SK-N-SH (cell line): ENCODE measurements at regions not wholly inside any gene's neighbourhood (a gene's known extent, or its start where the extent isn't known, plus 50 kb on each side); places are given as distances from the start of the nearest gene placed in this dataset.

Source experiments
- CTCF ChIA-PET: fragments of 300-600, 350-600 bp; formaldehyde crosslinking; extraction: SDS; loops from one replicate; lab custom pipeline; 2021; lab: Yijun Ruan, JAX
- POLR2A ChIA-PET: fragments of 350-600 bp; sonication (Branson Sonifier 250); formaldehyde crosslinking; extraction: SDS; loops from one replicate; lab custom pipeline; 2020; ENCODE audit warnings: antibody characterized with exemption, inconsistent platforms; lab: Yijun Ruan, JAX
- DNase-seq: peaks from one replicate; pipeline ENCODE4 v3.0.0; 2012
- H2AFZ ChIP-seq: fragments of 200-600 bp; sonication (generic); 2 replicates; pipeline ENCODE4 v1.8.1; 2016; ENCODE audit warnings: antibody characterized with exemption, mild to moderate bottlenecking, low read depth
- H3F3A ChIP-seq: fragments of 200-600 bp; sonication (generic); replicated peaks from 2 replicates; pipeline ENCODE3; 2016; ENCODE audit warnings: antibody characterized with exemption, mild to moderate bottlenecking; ENCODE audit not compliant: insufficient read depth
- H3K27ac ChIP-seq, 2 experiments: fragments of 200-500 bp in 1 of 2; fragments of 200-600 bp in 1 of 2; sonication (Bioruptor generic) in 1 of 2; sonication (generic), shearing (Covaris generic) in 1 of 2; 2 replicates each; pipeline versions ENCODE4 v1.5.1 to v1.6.1; 2014 to 2016; ENCODE audit warnings: low read depth in 2 of 2, inconsistent platforms in 1 of 2, low read length in 1 of 2, mild to moderate bottlenecking in 1 of 2, mixed read lengths in 1 of 2
- H3K27me3 ChIP-seq: fragments of 200-600 bp; sonication (generic), shearing (Covaris generic); 2 replicates; pipeline ENCODE4 v1.6.1; 2016; ENCODE audit warnings: mixed run types; ENCODE audit not compliant: insufficient read depth
- H3K36me3 ChIP-seq, 2 experiments: fragments of 200-500 bp in 1 of 2; fragments of 200-600 bp in 1 of 2; sonication (Bioruptor generic) in 1 of 2; sonication (generic) in 1 of 2; replicated peaks in 1 of 2; 2 replicates each; pipeline versions ENCODE3 to v1.5.1; 2014 to 2016; ENCODE audit warnings: low read length in 1 of 2, mild to moderate bottlenecking in 1 of 2; ENCODE audit not compliant: insufficient read depth in 2 of 2, control insufficient read depth in 1 of 2
- H3K4me1 ChIP-seq, 2 experiments: fragments of 200-500 bp in 1 of 2; fragments of 200-600 bp in 1 of 2; sonication (Bioruptor generic) in 1 of 2; sonication (generic), shearing (Covaris generic) in 1 of 2; 2 replicates each; pipeline versions ENCODE4 v1.5.1 to v1.6.1; 2014 to 2016; ENCODE audit warnings: low read depth in 1 of 2, low read length in 1 of 2, mixed run types in 1 of 2; ENCODE audit not compliant: insufficient read depth in 2 of 2, control insufficient read depth in 1 of 2
- H3K4me2 ChIP-seq: fragments of 200-600 bp; sonication (generic), shearing (Covaris generic); 2 replicates; pipeline ENCODE4 v1.6.1; 2017; ENCODE audit warnings: mixed run types
- H3K4me3 ChIP-seq, 2 experiments: fragments of 200-500 bp in 1 of 2; fragments of 200-600 bp in 1 of 2; sonication (Bioruptor generic) in 1 of 2; sonication (generic), shearing (Covaris generic) in 1 of 2; 2 replicates each; pipeline versions ENCODE4 v1.5.1 to v1.8.1; 2014 to 2016; ENCODE audit warnings: low read depth in 2 of 2, inconsistent platforms in 1 of 2, low read length in 1 of 2, mild to moderate bottlenecking in 1 of 2, mixed read lengths in 1 of 2, moderate library complexity in 1 of 2
- H3K79me2 ChIP-seq: fragments of 200-600 bp; sonication (generic); 2 replicates; pipeline ENCODE4 v1.8.1; 2017; ENCODE audit warnings: mild to moderate bottlenecking; ENCODE audit not compliant: insufficient read depth
- H3K9ac ChIP-seq: fragments of 200-600 bp; sonication (generic); 2 replicates; pipeline ENCODE4 v1.6.1; 2017; ENCODE audit warnings: mixed run types
- H3K9me2 ChIP-seq: fragments of 200-600 bp; sonication (generic); 2 replicates; pipeline ENCODE4 v1.6.1; 2017; ENCODE audit warnings: mixed run types
- H3K9me3 ChIP-seq: fragments of 200-600 bp; sonication (generic); 2 replicates; pipeline ENCODE4 v1.6.1; 2017; ENCODE audit warnings: mixed run types, mild to moderate bottlenecking, moderate library complexity
- H4K20me1 ChIP-seq: fragments of 200-600 bp; sonication (generic); 2 replicates; pipeline ENCODE4 v1.6.1; 2017; ENCODE audit warnings: mild to moderate bottlenecking, mixed run types; ENCODE audit not compliant: insufficient read depth
- CHD2 ChIP-seq: fragments of 150-350 bp; IDR thresholded peaks from 2 replicates; pipeline ENCODE4 v1.6.1; 2018; ENCODE audit warnings: low read length; ENCODE audit not compliant: partially characterized antibody
- CTCF ChIP-seq: fragments of 200-600 bp; sonication (generic); IDR thresholded peaks from 2 replicates; pipeline ENCODE4 v1.6.1; 2017; ENCODE audit warnings: antibody characterized with exemption, mild to moderate bottlenecking, moderate library complexity
- EP300 ChIP-seq, 2 experiments: IDR thresholded peaks; 2 replicates each; pipeline versions ENCODE4 v1.4.0 to v1.6.1; 2012; ENCODE audit warnings: borderline replicate concordance in 1 of 2, low read depth in 1 of 2, low read length in 1 of 2
- EZH2phosphoT487 ChIP-seq: fragments of 200-600 bp; sonication (generic); IDR thresholded peaks from 2 replicates; pipeline ENCODE4 v1.6.1; 2017; ENCODE audit warnings: low read depth, mixed run types, mild to moderate bottlenecking, antibody characterized with exemption, moderate library complexity, borderline replicate concordance
- GATA2 ChIP-seq: sonication (generic); formaldehyde crosslinking; IDR thresholded peaks from 2 replicates; pipeline ENCODE4 v1.5.0; 2020; ENCODE audit warnings: mild to moderate bottlenecking, missing genetic modification reagents
- JUND ChIP-seq: IDR thresholded peaks from 2 replicates; pipeline ENCODE4 v1.4.0; 2012
- MXI1 ChIP-seq: IDR thresholded peaks from 2 replicates; pipeline ENCODE4 v1.6.1; 2012; ENCODE audit warnings: mild to moderate bottlenecking, low read depth, low read length, improper control_type of control experiment
- NFIC ChIP-seq: IDR thresholded peaks from 2 replicates; pipeline ENCODE4 v1.4.0; 2012; ENCODE audit warnings: borderline replicate concordance
- NRF1 ChIP-seq: IDR thresholded peaks from 2 replicates; pipeline ENCODE4 v1.6.1; 2012; ENCODE audit warnings: low read depth, mild to moderate bottlenecking, low read length
- RAD21 ChIP-seq: IDR thresholded peaks from 2 replicates; pipeline ENCODE4 v1.6.1; 2012; ENCODE audit warnings: mild to moderate bottlenecking, low read length
- RCOR1 ChIP-seq: fragments of 150-350 bp; IDR thresholded peaks from 2 replicates; pipeline ENCODE4 v1.6.1; 2017; ENCODE audit warnings: antibody characterized with exemption, low read length
- SIN3A ChIP-seq: IDR thresholded peaks from 2 replicates; pipeline ENCODE4 v1.6.1; 2012; ENCODE audit warnings: low read depth, mild to moderate bottlenecking, low read length, moderate library complexity, borderline replicate concordance
- SMC3 ChIP-seq: IDR thresholded peaks from 2 replicates; pipeline ENCODE4 v1.6.1; 2012; ENCODE audit warnings: low read depth, low read length, improper control_type of control experiment
- TCF12 ChIP-seq: IDR thresholded peaks from 2 replicates; pipeline ENCODE4 v1.4.0; 2012
- USF2 ChIP-seq: fragments of 150-350 bp; IDR thresholded peaks from 2 replicates; pipeline ENCODE4 v1.6.1; 2017; ENCODE audit warnings: antibody characterized with exemption, low read length, low read depth, borderline replicate concordance
- YY1 ChIP-seq: IDR thresholded peaks from 2 replicates; pipeline ENCODE4 v1.4.0; 2012; ENCODE audit warnings: low read depth, mild to moderate bottlenecking
- WGBS: methylation state at CpG from one replicate; pipeline ENCODE4 v1.1.6; 2017; ENCODE audit warnings: low lambda C conversion rate; 5-methylcytosine and 5-hydroxymethylcytosine counted together
- TF ChIP-seq, protein P1 (sequence below): IDR thresholded peaks from 2 replicates; pipeline ENCODE4 v1.6.1; 2012; ENCODE audit warnings: mild to moderate bottlenecking, low read depth, low read length, moderate library complexity

GRCh38 chr20:40244286-40244685 lies 444.8 kb downstream of the MAFB start:
- Histone ChIP-seq H3F3A (no peaks in the 10 kb centered on the region), H3K27ac (no peak overlapping the region), H3K4me3 (no peak overlapping the region), H3K9me2 (no peaks in the 10 kb centered on the region), H3K9me3 (no peaks in the 10 kb centered on the region), H3K79me2 (no peaks in the 10 kb centered on the region), H2AFZ (no peak overlapping the region), H3K9ac (no peak overlapping the region), H4K20me1 (no peaks in the 10 kb centered on the region), H3K4me1 (peaks cover 0 to 18% of the 10 kb centered on the region in 2 experiments; a peak in 2 of 4 replicates), H3K36me3 (no peaks in the 10 kb centered on the region), H3K27me3 (no peaks in the 10 kb centered on the region), H3K4me2 (no peak overlapping the region)
- ChIA-PET POLR2A (no interaction called here), CTCF (no interaction called here)
- no peak for DNase-seq
- TF ChIP-seq, protein P1, sequence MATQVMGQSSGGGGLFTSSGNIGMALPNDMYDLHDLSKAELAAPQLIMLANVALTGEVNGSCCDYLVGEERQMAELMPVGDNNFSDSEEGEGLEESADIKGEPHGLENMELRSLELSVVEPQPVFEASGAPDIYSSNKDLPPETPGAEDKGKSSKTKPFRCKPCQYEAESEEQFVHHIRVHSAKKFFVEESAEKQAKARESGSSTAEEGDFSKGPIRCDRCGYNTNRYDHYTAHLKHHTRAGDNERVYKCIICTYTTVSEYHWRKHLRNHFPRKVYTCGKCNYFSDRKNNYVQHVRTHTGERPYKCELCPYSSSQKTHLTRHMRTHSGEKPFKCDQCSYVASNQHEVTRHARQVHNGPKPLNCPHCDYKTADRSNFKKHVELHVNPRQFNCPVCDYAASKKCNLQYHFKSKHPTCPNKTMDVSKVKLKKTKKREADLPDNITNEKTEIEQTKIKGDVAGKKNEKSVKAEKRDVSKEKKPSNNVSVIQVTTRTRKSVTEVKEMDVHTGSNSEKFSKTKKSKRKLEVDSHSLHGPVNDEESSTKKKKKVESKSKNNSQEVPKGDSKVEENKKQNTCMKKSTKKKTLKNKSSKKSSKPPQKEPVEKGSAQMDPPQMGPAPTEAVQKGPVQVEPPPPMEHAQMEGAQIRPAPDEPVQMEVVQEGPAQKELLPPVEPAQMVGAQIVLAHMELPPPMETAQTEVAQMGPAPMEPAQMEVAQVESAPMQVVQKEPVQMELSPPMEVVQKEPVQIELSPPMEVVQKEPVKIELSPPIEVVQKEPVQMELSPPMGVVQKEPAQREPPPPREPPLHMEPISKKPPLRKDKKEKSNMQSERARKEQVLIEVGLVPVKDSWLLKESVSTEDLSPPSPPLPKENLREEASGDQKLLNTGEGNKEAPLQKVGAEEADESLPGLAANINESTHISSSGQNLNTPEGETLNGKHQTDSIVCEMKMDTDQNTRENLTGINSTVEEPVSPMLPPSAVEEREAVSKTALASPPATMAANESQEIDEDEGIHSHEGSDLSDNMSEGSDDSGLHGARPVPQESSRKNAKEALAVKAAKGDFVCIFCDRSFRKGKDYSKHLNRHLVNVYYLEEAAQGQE, result no peak
- TF ChIP-seq CTCF (no peak), SMC3 (no peak), RAD21 (no peak), EZH2phosphoT487 (no peak), TCF12 (no peak), NFIC (no peak), NRF1 (no peak)
- 41% methylated on average over 4 of the region's 4 CpGs for WGBS

DNA sequence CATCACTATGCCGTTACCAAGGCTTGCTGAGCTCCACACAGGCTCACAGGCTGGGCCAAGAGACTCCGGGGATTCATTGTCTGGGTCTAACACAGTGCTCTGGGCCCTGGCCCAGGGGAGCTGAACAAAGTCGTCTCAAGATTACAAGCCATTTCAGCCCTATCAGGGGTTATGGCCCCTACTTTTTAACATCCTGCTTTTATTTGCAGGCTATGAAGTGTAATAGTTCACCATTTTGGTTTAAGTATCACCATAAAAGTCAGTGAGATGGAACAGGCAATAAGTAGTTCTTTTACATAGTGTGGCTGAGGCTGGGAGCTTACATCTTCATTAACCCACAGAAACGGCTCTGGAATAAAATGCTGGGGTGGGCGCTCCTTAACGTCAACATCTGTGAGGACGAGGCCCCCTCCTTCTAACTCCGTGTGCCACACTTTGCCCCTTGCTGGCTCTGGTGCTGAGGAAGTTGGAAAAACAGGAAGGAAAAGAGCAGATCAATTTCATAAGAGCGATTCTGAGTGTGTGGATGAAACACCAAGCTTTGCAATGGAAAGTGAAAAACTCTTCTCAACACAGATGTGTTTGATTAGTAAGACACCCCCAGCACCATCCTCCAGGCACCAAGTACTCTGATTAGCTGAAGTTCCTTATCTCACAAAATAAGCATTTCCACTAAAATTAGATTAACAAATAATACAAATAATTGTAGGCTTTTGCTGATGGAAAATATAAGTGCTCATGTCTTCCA lies 447.3 kb downstream of the MAFB start:
- ChIA-PET POLR2A (interaction anchor here (0.6 kb wide), 1 partner anchor 26 kb away, joined by 3 read pairs; no protein-coding TSS in a partner anchor), CTCF (interaction anchor here (1.4 kb wide), 1 partner anchor 23 kb away, joined by 4 read pairs; no protein-coding TSS in a partner anchor)
- H2AFZ ChIP-seq, result no peak overlapping the region
- TF ChIP-seq CHD2, result peak; percentile 45
- TF ChIP-seq SIN3A, result no peak
- no peak; the same call in 1 of the 2 replicates for TF ChIP-seq MXI1
- TF ChIP-seq USF2, result no peak
- TF ChIP-seq TCF12, result peak; percentile 20; the same call in 1 of the 2 replicates
- TF ChIP-seq JUND, result no peak
- peak; percentile 81; the same call in 1 of the 2 replicates for TF ChIP-seq RCOR1
- TF ChIP-seq YY1, result no peak
- peak; percentile 56; the same call in 1 of the 2 replicates for TF ChIP-seq GATA2
- peak in 1 of 2 experiments; percentile 79; a peak in 2 of 4 replicates for TF ChIP-seq EP300 (IDR thresholded peaks at IDR 0.05; ENCODE audit: borderline replicate concordance in 1 of 2, low read depth in 1 of 2, low read length in 1 of 2)
- peak; percentile 50 for DNase-seq
- WGBS, result 7% methylated on average over 9 of the region's 9 CpGs
- H3F3A ChIP-seq, result no peaks in the 10 kb centered on the region
- no peaks in the 10 kb centered on the region for H3K79me2 ChIP-seq
- H3K4me2 ChIP-seq, result no peak overlapping the region
- H3K4me3 ChIP-seq, result no peak overlapping the region
- no peaks in the 10 kb centered on the region for H3K9me3 ChIP-seq
- no peaks in the 10 kb centered on the region for H4K20me1 ChIP-seq
- H3K9ac ChIP-seq, result no peak overlapping the region
- H3K27ac ChIP-seq, result peak overlapping the region in 1 of 2 experiments; percentile 62; a peak in 2 of 4 replicates
- peaks cover 0 to 13% of the 10 kb centered on the region in 2 experiments; a peak in 2 of 4 replicates for H3K4me1 ChIP-seq
- H3K9me2 ChIP-seq, result no peaks in the 10 kb centered on the region
- no peaks in the 10 kb centered on the region for H3K36me3 ChIP-seq
- H3K27me3 ChIP-seq, result no peaks in the 10 kb centered on the region
